T-helper 1 cell treated with Interleukin-12 subunit alpha and Interleukin-12 subunit beta and Interleukin-4 antibody, amounts not matched to agents 30 ng/mL and 1 ng/mL, for 36 hours (primary cell): ENCODE measurements at regions not wholly inside any gene's neighbourhood (a gene's known extent, or its start where the extent isn't known, plus 50 kb on each side); places are given as distances from the start of the nearest gene placed in this dataset.
"Not testable (repeated sequence)": the region's sequence is repeated elsewhere in the genome, so short reads cannot be mapped to it uniquely, and the experiment has no call there.

Experiments
- intact Hi-C: fragments of 100-400 bp; cut with micrococcal nuclease; formaldehyde crosslinking; loops from one replicate; pipeline ENCODE4 v1.15.1; 2024

DNA sequence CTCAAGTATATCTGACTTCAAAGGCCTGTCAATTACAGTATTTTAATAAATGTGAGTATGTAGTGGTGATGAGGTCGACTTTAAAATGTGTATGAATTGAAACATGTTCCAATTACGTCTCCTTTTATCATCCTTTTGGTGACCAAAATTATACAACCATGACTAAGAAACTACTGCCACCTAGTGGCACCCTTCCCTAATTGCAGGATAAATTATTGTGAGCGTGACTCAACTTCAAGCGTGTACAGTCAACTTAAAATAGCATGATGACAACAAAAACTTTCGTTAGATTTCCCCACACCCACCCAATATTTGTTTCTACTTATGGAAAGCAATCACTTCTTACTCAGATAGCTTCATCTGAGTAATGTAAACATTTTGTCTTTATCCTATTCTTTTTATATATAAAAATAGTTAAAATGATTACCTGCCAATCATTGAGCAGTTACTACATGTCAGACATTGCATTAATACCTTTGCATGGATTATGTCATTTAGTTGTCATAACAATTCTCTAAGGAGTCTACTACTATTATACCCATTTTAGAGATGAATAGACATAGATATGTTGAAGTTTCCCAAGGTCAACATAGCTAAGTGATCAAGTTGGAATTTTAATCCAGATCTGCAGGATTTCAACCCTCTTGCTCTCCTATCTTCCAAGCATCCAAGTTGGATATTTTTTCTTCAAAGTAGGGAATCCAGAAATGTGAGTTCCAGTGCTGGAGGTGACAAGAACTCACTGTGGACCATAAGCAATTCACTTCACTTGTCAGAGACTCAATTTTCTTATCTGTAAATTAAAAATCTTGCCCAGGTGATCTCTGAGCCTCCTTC, 106.0 kb downstream of the MEX3B start:
- intact Hi-C loops: loop anchor here (1.0 to 2.0 kb wide), 2 partner anchors 460 to 529 kb away; no protein-coding TSS in a partner anchor

DNA sequence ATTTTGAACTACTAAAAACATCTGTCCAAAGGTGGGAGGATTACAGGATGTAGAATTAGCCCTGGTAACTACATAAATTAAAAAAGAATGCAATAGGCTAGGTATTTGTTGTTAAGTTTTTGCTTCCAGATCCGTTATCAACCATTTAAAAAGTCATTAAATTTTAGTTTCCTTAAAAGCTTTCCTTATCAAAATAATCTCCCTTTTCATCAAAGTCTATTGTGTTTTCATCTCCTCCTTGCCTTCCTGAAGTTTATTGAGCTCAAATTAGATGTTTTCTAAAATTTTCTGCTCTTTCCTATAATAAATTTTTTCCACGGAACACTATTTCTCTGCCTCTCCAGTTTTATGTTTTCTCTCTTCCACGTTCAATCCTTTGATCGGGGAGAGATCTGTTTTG, 108.6 kb downstream of the MEX3B start:
- intact Hi-C loops: no loop called here

DNA sequence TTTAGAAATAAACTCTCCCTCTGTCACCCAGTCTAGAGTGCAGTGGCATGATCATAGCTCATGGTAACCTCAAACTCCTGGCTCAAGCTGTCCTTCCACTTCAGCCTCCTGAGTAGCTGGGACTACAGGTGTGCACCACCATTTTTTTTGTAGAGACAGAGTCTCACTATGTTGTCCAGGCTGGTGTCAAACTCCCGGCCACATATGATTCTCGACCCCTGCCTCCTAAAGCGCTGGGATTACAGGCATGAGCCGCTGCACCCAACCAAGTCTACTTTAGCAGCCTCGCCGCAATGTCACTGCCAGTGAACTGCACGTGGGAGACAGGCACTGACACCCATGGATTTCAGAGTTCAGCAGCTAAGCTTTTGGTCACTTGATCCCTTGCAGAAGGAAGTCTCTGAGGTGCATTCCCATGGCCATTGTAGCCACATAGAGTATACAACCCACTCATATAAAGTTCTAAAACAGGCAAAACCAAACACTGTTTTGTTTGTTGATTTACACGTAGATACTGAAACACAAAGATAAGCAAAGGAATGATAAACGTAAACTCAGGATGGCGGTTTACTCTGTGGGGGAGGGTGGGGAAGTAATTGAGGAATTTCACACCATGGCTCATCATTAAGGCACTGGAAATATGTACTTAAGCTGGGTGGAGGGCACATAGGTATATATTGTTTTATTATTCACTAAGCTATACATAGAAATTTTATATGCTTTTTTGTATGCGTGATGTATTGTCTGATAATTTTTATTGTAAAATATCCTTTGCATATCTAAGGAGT, 115.0 kb downstream of the MEX3B start:
- intact Hi-C loops: no loop called here

DNA sequence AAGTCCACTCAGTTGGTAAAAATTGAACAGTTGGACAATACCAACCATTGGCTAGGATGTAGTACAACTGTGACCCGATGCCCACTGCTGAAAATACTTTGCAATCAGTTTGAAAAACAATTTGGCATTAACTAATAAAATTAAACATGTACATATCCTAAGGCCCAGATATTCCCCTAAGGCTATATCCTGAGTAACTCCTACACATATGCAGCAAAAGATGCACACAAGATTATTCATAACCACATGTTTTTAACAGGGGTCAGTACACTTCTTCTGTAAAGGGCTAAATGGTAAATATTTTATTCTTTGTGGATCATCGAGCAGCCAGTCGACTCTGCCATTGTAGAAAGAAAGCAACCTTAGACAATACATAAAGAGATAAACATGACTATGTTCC, 116.3 kb downstream of the MEX3B start:
- intact Hi-C loops: no loop called here

DNA sequence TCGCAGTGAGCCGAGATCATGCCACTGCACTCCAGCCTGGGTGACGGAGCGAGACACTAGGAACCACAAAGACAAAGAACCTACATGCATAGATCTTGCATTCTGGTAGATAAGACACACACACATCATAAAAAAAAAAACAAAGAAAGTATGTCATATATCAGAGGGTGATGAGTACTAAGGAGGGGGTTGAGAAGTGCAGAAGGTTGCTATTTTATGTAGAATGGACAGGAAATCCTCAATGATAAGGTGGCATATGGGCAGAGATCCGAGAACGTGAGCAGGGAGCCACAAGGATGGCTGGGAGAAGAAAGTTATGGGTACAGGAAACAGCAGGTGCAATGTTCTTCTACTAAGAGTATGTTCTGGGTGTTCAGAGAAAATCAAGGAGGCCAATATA, 118.8 kb downstream of the MEX3B start:
- intact Hi-C loops: no loop called here

DNA sequence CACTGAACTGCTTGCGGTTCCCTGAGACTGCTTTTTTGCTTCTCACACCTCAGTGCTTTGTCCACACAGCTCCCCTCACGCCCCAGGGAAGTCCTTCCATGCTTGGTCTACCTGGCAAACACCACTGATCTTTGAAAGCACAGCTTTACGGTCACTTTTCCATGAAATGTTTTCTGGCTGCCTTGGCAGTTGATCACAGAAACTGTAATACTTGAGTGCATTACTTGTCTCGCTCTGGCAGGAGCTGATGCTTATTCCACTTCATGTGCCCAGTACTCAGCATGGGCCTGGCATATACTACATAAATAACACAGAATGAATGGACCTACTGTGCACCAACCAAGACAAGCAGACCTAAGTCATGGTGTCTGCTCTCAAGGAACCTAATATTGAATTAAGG, 121.1 kb downstream of the MEX3B start:
- intact Hi-C loops: no loop called here

DNA sequence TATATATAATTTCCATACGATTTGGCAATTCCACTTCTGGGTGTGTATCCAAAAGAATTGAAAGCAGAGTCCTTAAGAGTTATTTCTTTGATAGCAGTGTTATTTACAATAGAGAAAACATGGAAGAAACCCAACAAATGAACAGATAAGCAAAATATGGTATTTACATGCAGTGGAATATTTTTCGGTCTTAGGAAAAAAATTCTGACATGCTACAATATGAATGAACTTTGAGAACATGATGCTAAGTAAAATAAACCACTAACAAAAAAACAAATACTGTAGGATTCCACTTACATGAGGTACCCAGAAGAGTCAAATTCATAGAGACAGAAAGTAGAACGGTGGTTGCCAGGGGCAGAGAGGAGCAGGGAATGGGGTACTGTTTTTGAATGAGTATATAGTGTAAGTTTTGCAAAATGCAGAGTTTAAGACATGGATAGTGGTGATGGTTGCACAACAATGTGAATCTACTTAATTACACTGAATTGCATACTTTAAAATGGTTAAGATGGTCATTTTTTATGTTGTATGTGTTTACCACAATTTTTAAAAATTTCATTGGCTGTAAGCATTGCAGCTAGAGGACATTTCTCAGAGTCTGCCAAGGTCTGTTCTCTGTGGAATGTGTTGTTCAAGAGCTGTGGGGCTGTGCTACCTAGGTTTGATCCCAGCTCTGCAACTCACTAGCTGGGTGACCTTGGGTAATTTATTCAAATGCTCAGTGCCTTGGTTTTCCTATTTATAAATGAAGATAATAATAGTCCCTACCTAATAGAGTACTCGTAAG, 122.1 kb downstream of the MEX3B start:
- intact Hi-C loops: no loop called here

DNA sequence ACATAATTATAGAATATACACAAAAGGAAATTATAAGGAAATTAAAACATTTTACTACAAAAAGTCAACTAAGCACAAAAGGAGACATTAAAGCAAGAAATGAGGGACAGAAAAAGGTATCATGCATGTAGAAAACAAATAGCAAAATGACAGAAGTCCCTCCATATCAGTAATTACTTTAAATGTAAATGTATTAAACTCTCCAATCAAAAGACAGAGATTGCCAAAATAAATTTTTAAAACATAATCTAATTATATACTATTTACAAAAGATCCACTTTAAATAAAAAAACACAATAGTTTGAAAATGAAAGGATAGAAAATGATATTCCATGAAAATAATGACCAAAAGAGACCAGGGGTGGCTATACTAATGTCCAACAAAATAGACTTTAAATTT, 123.7 kb downstream of the MEX3B start:
- intact Hi-C loops: no loop called here

DNA sequence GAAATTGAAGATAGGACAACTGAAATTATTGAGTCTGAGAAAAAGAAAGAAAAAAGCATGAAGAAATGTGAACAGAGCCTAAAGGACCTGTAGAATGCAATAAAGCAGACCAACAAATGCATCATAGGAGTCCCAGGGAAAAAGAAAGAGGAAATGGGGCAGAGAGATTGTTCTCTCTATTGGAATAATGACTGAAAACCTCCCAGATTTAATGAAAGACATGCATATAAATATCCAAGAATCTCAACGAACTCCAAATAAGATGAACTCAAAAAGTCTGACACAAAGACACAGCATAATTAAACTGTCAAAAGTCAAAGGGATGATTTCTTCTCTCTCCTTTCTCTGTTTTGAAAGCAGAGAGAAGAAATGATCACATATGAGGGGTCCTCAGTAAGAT, 124.7 kb downstream of the MEX3B start:
- intact Hi-C loops: no loop called here

DNA sequence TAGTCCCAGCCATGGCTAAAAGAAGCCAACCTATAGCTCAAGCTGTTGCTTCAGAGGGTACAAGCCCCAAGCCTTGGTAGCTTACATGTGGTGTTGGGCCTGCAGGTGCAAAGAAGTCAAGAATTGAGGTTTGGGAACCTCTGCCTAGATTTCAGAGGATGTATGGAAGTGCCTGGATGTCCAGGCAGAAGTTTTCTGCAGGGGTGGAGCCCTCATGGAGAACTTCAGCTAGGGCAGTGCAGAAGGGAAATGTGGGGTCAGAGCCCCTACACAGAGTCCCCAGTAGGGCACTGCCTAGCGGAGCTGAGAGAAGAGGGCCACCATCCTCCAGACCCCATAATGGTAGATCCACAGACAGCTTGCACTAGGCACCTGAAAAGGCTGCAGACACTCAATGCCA, 127.1 kb downstream of the MEX3B start:
- intact Hi-C loops: not testable (repeated sequence)

DNA sequence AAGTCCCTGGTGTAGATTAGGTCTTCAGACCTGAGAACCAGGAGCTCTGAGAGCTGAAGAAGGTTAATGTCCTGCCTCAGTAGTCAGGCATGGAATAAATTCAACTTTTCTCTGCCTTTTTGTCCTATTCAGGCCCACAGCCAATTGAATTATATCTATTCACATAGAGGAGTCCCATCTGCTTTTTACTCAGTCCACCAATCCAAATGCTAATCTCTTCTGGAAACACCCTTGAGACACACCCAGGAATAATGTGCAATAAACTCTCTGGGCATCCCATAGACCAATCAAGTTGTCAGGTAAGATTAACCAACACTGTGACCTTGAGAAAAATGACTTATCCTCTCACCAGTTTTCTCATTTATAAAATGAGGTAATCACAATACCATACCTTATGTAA, 129.4 kb downstream of the MEX3B start:
- intact Hi-C loops: no loop called here

DNA sequence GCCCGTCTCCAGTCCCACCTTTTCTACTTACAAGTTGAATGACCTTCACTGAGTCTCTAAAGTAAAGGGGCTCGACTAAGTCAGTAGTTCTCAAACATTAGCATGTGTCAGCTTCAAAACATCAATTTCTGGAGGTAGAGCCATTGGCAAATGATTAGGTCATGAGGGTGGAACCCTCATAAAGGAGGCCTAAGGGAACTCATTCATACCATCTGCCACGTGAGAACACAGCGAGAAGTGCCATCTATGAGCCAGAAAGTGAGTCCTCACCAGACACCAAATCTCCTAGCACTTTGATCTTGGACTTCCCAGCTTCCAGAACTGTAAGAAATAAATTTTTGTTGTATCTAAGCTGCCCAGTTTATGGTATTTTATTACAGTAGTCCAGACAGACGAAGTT, 129.8 kb downstream of the MEX3B start:
- intact Hi-C loops: no loop called here

DNA sequence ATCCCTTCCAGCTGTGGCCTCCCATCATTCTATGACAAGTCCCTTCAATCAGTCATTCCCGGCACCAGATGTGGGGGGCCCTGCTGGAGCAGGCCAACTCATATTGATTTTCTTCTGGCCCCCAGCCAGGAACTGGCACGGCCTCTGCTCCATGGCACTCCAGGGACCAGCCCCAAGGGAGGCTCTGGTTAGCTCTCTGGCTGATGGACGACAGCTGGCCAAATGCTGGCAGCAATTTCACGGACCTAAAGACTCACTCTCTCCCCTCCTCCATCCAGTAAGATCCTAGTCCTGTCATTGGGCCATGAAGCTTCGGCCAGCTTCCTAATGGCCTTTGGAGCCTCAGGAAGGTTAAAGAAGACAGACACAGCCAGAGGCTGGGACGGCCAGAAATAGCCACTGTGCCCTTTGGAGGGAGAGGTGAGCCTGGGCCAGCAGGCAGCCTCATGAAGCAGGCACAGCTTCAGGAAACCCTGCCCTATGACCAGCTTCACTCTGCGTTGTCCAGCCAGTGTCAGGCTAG, 131.0 kb downstream of the MEX3B start:
- intact Hi-C loops: no loop called here

DNA sequence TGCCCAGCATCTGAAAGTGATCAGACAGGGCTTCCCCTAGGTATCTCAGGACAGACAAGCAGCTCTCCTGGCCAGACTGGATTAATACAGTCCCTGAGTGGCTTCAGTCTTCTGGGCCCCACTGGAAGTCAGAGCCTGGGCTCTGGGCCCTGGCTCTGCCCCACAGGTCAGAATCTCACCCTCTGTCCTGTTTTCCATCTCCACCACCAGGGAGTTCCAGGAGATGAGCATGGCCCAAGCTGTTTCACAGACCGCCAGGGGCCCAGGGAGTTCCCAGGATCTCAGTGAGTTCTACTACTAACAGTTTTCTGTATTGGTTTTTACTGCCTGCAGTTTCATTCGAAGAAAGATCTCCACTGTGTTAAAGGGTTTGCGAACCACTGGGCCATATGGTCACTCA, 131.5 kb downstream of the MEX3B start:
- intact Hi-C loops: no loop called here

DNA sequence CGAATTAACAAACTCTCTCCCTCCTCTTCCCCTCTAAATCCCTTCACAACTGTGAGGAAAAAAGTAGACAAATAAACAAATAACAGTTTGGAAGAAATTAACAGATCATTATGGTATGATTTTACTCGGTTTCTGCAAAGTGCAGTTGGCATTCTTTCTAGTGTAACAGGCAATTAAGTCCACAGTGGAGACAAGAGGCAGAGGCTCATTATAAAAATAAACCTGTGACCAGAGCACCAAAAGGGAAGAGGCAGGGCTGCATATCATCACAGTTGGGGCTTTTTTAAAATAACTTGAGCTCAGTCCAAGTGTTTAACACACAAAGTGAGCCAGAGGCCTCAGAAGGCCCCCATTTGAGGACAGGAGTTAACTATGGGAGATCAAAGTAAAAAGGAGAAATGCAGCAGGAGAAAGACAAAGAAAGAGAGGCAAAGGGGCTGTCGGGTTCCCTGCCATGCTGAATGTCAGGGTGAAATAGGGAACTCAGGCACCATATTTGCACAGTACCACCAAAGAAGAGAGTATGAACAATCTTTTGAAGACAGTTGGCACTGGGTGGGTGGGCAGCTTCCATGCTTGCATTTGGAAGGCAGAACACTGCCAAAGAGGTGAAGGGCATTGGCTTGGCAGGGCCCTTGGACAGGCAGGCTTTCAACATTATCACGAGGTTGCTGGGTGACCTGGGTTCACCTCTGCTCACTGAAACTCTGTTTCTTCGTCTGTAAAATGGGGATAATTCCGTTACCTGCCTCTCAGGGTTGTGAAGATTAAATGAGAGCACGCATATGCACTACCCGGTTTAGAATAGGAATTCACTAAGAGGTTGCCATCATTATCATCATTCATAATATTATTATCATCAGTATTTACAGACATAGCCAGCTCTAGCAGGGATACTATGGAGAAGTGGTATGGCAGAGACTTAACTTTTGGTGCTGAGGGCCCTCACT, 134.5 kb downstream of the MEX3B start:
- intact Hi-C loops: no loop called here

DNA sequence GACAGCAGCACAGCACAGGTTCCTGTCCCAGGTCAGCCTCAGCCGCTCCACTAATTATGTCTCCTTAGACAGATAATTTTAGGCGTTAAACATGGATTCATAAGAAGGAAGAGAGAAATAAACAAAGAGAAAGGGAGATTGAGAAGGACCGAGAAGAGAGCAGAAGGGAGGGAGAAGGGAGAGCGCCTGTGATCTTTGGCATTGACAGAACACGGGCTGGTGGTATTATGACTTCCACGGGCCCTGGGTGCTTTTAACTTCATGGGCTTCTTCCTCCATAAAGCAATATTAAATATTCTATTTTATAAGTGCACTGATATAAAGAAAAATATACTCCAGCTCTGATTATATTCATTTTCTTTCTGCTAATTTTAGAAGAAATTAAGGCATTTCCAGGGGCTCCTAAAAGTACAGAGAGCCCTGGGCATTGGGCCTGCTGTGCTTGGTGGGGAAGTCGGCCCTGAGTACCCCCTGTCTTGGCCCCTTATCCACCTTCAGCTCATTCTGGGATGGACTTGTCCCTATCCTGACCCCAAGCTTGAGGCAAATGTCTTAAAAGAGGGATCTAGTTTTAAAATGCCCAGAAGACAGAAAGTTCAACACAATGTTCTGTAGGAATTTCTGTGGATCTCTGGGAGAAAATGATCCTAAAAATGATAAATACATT, 135.3 kb downstream of the MEX3B start:
- intact Hi-C loops: no loop called here

DNA sequence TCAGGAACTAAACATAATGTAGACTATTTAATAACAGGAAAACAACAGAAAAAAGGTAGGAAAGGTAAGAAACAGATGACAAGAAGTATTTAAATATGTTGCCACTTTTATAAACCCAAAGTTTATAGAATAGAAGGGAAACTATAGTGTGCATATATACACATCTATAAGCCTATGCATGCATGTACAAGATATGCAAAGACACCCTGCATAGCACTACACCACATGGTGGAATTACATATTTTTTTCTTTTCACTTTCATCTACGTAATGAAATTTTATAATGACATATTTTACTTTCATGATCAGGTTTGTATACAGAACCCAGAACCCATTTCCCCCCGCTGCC, 136.8 kb downstream of the MEX3B start:
- intact Hi-C loops: no loop called here

DNA sequence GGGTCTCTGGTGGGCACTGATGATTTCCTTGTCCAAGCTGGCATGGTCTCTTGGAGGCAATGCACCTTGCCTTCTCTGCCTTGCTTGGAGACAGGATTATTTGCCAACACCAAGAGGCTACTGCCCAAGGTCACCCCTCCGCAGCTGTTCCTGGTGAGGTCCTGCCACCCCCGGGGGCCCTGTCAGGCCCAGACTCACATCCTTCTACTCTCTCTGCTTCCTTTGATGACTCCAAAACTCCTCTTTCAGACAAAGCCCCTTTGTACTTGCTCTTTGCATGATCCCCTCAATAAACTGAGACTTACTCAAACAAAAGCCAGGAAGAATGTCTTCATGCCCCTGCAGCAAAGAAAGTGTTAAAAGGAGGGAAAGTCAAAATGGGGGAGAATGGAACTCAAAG, 137.7 kb downstream of the MEX3B start:
- intact Hi-C loops: no loop called here

DNA sequence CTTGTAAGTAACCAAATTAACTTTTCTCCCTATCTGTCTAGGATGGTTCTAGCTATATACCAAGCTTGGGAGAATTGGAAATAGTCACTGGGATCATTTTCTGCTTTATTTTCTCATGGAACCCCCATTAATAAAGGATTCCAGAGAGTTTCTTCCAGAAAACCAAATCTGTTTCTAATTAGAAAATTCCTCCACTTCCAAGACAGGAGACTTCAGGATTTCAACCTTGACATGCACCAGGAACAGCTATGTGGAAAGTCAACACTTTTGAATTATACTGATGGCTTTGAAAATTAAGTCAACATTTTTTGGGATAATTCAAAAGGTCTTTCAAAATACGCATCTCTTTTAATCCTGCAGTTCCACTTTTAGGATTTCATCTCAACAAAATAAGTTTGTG, 138.3 kb downstream of the MEX3B start:
- intact Hi-C loops: no loop called here

DNA sequence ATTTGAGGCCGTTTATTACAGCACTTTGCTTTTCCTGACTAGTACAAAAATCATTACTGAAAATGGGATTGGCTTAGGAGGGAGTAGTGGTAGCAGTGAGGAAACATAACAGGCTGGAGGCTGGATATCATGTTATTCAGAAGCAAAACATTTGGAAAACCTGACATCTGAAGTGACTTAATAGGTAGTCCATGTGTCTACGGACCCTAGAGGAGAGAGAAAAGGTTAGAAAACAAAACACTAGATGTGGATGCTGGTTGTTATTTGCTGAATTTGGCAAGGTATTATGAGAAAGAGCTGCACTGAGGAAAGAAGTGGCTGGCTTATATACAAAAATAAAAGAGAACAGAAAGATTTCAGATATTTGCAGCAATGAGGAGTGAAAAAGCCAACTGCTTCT, 139.9 kb downstream of the MEX3B start:
- intact Hi-C loops: no loop called here
